Astrocyte (in vitro differentiated cells and primary cell): ENCODE measurements at regions not wholly inside any gene's neighbourhood (a gene's known extent, or its start where the extent isn't known, plus 50 kb on each side); places are given as distances from the start of the nearest gene placed in this dataset.

Experiments used
- DNase-seq: peaks from one replicate; pipeline ENCODE4 v3.0.0-alpha.2; 2010; ENCODE audit warnings: low read depth
- FAIRE-seq: peaks from 2 replicates; lab custom pipeline; 2011; peaks lifted over from hg19 to GRCh38; lab: Jason Lieb, UNC
- H2AFZ ChIP-seq: 2 replicates; pipeline ENCODE4 v1.6.0; 2012; ENCODE audit warnings: low read depth, low read length, inconsistent platforms
- H3K27ac ChIP-seq: 2 replicates; pipeline ENCODE4 v1.5.1; 2011; ENCODE audit warnings: low read depth, low read length, inconsistent platforms
- H3K27me3 ChIP-seq: 2 replicates; pipeline ENCODE4 v1.6.0; 2011; ENCODE audit warnings: low read length, inconsistent platforms; ENCODE audit not compliant: insufficient read depth
- H3K36me3 ChIP-seq: 2 replicates; pipeline ENCODE4 v1.5.1; 2011; ENCODE audit warnings: low read length, inconsistent platforms; ENCODE audit not compliant: insufficient read depth
- H3K4me1 ChIP-seq: 2 replicates; pipeline ENCODE4 v1.5.1; 2011; ENCODE audit warnings: low read length, inconsistent platforms; ENCODE audit not compliant: insufficient read depth
- H3K4me2 ChIP-seq: 2 replicates; pipeline ENCODE4 v1.6.0; 2012; ENCODE audit warnings: low read length, inconsistent platforms
- H3K4me3 ChIP-seq: 2 replicates; pipeline ENCODE4 v1.5.1; 2011; ENCODE audit warnings: low read depth, mild to moderate bottlenecking, low read length, inconsistent platforms; ENCODE audit not compliant: insufficient read depth
- H3K79me2 ChIP-seq: 2 replicates; pipeline ENCODE4 v1.6.0; 2012; ENCODE audit warnings: mild to moderate bottlenecking, low read length, inconsistent platforms; ENCODE audit not compliant: insufficient read depth
- H3K9ac ChIP-seq: 2 replicates; pipeline ENCODE4 v1.6.0; 2012; ENCODE audit warnings: mild to moderate bottlenecking, low read length, inconsistent platforms
- H3K9me3 ChIP-seq: 2 replicates; pipeline ENCODE4 v1.5.1; 2012; ENCODE audit warnings: low read depth, mild to moderate bottlenecking, low read length, inconsistent platforms; ENCODE audit not compliant: insufficient read depth
- H4K20me1 ChIP-seq: 2 replicates; pipeline ENCODE4 v1.6.0; 2012; ENCODE audit warnings: low read length, inconsistent platforms; ENCODE audit not compliant: insufficient read depth
- H3K27ac Mint-ChIP-seq: one replicate; pipeline ENCODE4 v1.8.0; 2021; ENCODE audit warnings: mild to moderate bottlenecking, mixed read lengths; ENCODE audit not compliant: unreplicated experiment
- H3K27me3 Mint-ChIP-seq: one replicate; pipeline ENCODE4 v1.8.0; 2021; ENCODE audit warnings: low read depth, mixed read lengths; ENCODE audit not compliant: unreplicated experiment
- H3K36me3 Mint-ChIP-seq: one replicate; pipeline ENCODE4 v1.8.0; 2021; ENCODE audit warnings: low read depth, mixed read lengths; ENCODE audit not compliant: unreplicated experiment
- H3K4me1 Mint-ChIP-seq: one replicate; pipeline ENCODE4 v1.8.0; 2021; ENCODE audit warnings: low read depth, mixed read lengths; ENCODE audit not compliant: unreplicated experiment
- H3K4me3 Mint-ChIP-seq: one replicate; pipeline ENCODE4 v1.8.0; 2021; ENCODE audit warnings: mild to moderate bottlenecking, moderate library complexity, mixed read lengths; ENCODE audit not compliant: unreplicated experiment
- H3K9me3 Mint-ChIP-seq: one replicate; pipeline ENCODE4 v1.8.0; 2021; ENCODE audit warnings: mild to moderate bottlenecking, mixed read lengths; ENCODE audit not compliant: unreplicated experiment
- EZH2 ChIP-seq: IDR thresholded peaks from 2 replicates; pipeline ENCODE4 v1.6.1; 2012; ENCODE audit warnings: mild to moderate bottlenecking, low read length, inconsistent platforms; ENCODE audit not compliant: insufficient read depth
- TF ChIP-seq, protein P1 (sequence below): IDR thresholded peaks from 2 replicates; pipeline ENCODE4 v1.5.1; 2011; ENCODE audit warnings: low read depth, mild to moderate bottlenecking, inconsistent platforms, low read length, moderate library complexity; ENCODE audit not compliant: insufficient read depth

DNA sequence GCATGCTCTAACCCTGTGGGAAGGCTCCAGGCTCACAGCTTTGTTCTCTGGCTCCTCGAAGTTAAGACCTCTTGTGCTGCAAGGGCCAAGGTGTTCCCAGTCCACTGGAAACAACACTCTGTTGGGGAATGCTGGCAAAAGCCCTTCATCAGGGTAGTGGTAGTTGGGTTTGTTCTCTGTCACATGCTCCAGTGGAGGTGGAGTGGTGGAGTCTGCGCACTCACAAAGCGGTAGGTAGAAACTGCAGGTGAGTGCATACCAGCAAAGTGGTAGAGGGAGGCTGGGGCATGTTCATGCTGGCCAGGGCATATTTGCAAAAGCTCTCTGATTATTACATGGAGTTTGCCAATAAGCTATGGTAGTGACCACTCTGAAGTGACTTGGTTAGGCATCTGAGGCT lies 410.5 kb downstream of the CDH19 start:
- Histone ChIP-seq H3K36me3 (no peaks in the 10 kb centered on the region), H3K79me2 (no peaks in the 10 kb centered on the region), H3K4me3 (no peak overlapping the region), H4K20me1 (no peaks in the 10 kb centered on the region), H2AFZ (no peak overlapping the region), H3K9ac (no peak overlapping the region), H3K27me3 (no peaks in the 10 kb centered on the region), H3K9me3 (no peaks in the 10 kb centered on the region), H3K4me1 (no peaks in the 10 kb centered on the region), H3K27ac (no peak overlapping the region), H3K4me2 (no peak overlapping the region)
- no peaks in the 10 kb centered on the region for H3K9me3 Mint-ChIP-seq
- TF ChIP-seq, protein P1, sequence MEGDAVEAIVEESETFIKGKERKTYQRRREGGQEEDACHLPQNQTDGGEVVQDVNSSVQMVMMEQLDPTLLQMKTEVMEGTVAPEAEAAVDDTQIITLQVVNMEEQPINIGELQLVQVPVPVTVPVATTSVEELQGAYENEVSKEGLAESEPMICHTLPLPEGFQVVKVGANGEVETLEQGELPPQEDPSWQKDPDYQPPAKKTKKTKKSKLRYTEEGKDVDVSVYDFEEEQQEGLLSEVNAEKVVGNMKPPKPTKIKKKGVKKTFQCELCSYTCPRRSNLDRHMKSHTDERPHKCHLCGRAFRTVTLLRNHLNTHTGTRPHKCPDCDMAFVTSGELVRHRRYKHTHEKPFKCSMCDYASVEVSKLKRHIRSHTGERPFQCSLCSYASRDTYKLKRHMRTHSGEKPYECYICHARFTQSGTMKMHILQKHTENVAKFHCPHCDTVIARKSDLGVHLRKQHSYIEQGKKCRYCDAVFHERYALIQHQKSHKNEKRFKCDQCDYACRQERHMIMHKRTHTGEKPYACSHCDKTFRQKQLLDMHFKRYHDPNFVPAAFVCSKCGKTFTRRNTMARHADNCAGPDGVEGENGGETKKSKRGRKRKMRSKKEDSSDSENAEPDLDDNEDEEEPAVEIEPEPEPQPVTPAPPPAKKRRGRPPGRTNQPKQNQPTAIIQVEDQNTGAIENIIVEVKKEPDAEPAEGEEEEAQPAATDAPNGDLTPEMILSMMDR = no peak
- TF ChIP-seq EZH2 = no peak
- H3K27ac Mint-ChIP-seq = no peak overlapping the region
- H3K4me1 Mint-ChIP-seq = no peaks in the 10 kb centered on the region
- no peak overlapping the region for H3K4me3 Mint-ChIP-seq
- FAIRE-seq (no peak), DNase-seq (no peak)
- no peaks in the 10 kb centered on the region for H3K36me3 Mint-ChIP-seq
- no peaks in the 10 kb centered on the region for H3K27me3 Mint-ChIP-seq

DNA sequence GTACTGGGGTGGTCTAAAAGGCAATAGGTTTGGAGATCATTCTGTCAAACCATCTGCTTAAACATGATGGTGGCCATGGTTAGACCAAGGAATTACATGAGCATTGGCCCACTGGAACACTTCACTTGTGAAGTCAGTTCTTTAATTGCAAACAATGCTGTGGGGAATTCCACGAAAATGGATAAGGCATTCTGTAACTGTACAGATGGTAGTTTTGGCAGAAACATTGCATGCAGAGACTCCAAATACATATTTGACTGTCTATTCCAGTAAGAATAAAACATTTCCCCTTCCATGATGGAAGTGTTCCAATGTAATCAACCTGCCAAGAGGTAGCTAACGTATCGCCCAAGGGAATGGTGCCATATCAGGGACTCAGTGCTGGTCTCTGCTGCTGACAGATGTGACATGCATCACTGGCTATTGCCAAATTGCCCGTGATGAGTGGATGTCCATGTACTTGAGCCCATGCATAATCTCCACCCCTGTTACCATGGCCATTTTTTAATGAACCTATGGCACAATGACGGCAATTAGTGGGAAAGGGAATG lies 417.9 kb downstream of the CDH7 start:
- TF ChIP-seq, protein P1 = no peak
- no peak for TF ChIP-seq EZH2
- no peaks in the 10 kb centered on the region for H3K4me1 Mint-ChIP-seq

DNA sequence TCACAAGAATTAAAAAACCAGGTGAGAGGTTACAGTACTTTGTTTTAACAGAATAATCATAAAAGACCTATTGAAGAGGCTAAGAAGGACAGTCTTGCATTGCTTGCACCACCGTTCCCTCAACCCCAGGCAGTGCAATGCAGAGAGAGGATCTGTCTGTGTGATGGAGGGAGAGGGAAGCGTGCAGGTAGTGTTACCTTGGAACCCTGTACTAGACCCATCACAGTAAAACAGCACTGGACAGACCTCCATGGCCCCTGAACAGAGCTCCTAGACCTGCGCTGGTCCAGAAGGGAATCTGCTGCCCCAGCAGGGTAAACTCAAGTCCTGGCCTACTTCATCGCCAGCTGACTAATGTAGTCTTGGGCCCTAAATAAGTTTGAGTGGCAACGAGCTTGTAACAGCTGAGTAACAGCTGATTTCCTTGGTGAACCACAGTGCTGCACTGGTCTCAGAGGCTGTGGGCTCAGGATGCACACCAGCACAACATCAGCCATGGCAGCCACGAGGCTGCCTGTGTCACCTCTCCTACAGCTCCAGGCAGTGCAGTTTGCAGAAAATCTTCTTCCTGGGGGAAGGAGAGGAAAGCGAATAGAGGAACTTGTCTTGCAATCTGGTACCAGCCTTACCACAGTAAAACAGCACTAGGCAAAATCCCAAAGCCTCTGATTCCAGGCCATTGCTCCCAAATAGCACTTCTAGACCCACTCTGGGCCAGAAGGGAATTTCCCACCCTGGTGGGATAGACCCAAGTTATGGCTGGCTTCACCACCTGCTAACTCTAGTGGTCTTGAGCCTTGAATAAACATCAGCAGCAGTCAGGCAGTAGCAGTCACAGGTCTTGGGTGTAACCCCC lies 417.2 kb downstream of the CDH7 start:
- no peak overlapping the region for H2AFZ ChIP-seq
- no peaks in the 10 kb centered on the region for H3K27me3 Mint-ChIP-seq

More for the DNA sequence above, 417.9 kb downstream of the CDH7 start:
- H3K79me2 ChIP-seq = no peaks in the 10 kb centered on the region
- H3K4me2 ChIP-seq = no peak overlapping the region
- no peaks in the 10 kb centered on the region for H3K4me1 ChIP-seq
- Mint-ChIP-seq H3K36me3 (no peaks in the 10 kb centered on the region), H3K4me3 (no peak overlapping the region), H3K27me3 (no peaks in the 10 kb centered on the region), H3K27ac (no peak overlapping the region), H3K9me3 (no peaks in the 10 kb centered on the region)
- no peak overlapping the region for H3K9ac ChIP-seq
- DNase-seq = no peak
- FAIRE-seq = no peak
- no peaks in the 10 kb centered on the region for H4K20me1 ChIP-seq
- no peak overlapping the region for H2AFZ ChIP-seq
- no peak overlapping the region for H3K4me3 ChIP-seq
- H3K27ac ChIP-seq = no peak overlapping the region
- H3K9me3 ChIP-seq = no peaks in the 10 kb centered on the region
- H3K36me3 ChIP-seq = no peaks in the 10 kb centered on the region
- H3K27me3 ChIP-seq = no peaks in the 10 kb centered on the region

More for the DNA sequence above, 417.2 kb downstream of the CDH7 start:
- Mint-ChIP-seq H3K36me3 (no peaks in the 10 kb centered on the region), H3K9me3 (no peaks in the 10 kb centered on the region), H3K4me1 (no peaks in the 10 kb centered on the region), H3K4me3 (no peak overlapping the region), H3K27ac (no peak overlapping the region)
- Histone ChIP-seq H3K27me3 (no peaks in the 10 kb centered on the region), H3K27ac (no peak overlapping the region), H3K79me2 (no peaks in the 10 kb centered on the region), H3K4me3 (no peak overlapping the region), H3K4me1 (no peaks in the 10 kb centered on the region), H3K4me2 (no peak overlapping the region), H3K9ac (no peak overlapping the region), H4K20me1 (no peaks in the 10 kb centered on the region), H3K36me3 (no peaks in the 10 kb centered on the region), H3K9me3 (no peaks in the 10 kb centered on the region)
- DNase-seq (no peak), FAIRE-seq (no peak)
- TF ChIP-seq, protein P1 = no peak
- TF ChIP-seq EZH2 = no peak
